Transverse colon (tissue), 4 donors: ENCODE measurements at regions not wholly inside any gene's neighbourhood (a gene's known extent, or its start where the extent isn't known, plus 50 kb on each side); places are given as distances from the start of the nearest gene placed in this dataset.
"Not testable (repeated sequence)": the region's sequence is repeated elsewhere in the genome, so short reads cannot be mapped to it uniquely, and the experiment has no call there.

Source experiments
- CTCF ChIP-seq, 5 experiments: fragments of 200-600 bp in 3 of 5; fragments of 450-650 bp in 2 of 5; sonication (generic) in 3 of 5; IDR thresholded peaks; 1 replicate in 2 of 5; 2 replicates in 3 of 5; pipeline ENCODE4 v1.5.1; 2016 to 2017; ENCODE audit warnings: antibody characterized with exemption in 5 of 5, inconsistent platforms in 3 of 5, mild to moderate bottlenecking in 2 of 5, moderate library complexity in 1 of 5
- EP300 ChIP-seq: sonication (generic); formaldehyde crosslinking; IDR thresholded peaks from one replicate; pipeline ENCODE4 v1.6.1; 2017; ENCODE audit warnings: antibody characterized with exemption, low read depth
- POLR2A ChIP-seq: fragments of 450-650 bp; IDR thresholded peaks from one replicate; pipeline ENCODE4 v1.6.1; 2016; ENCODE audit warnings: antibody characterized with exemption, mild to moderate bottlenecking, moderate library complexity
- POLR2AphosphoS5 ChIP-seq, 3 donors: sonication (generic); formaldehyde crosslinking; IDR thresholded peaks; one replicate each; pipeline ENCODE4 v1.6.1; 2016; ENCODE audit warnings: antibody characterized with exemption in 3 of 3

- TF ChIP-seq CTCF (IDR thresholded peaks at IDR 0.05); POLR2A; POLR2AphosphoS5 (IDR thresholded peaks at IDR 0.05); EP300: not testable (repeated sequence)
These were observed 326.7 kb downstream of the SRGAP2C start for GRCh38 chr1:121511455-121511854.
